Stimulated activated CD8-positive, alpha-beta memory T cell treated with anti-CD3 and anti-CD28 coated beads, Interleukin-7, amount 100 ng/mL, for 48 hours (primary cell): ENCODE measurements at regions not wholly inside any gene's neighbourhood (a gene's known extent, or its start where the extent isn't known, plus 50 kb on each side); places are given as distances from the start of the nearest gene placed in this dataset.

Experiments used
- DNase-seq, 2 donors: peaks; one replicate each; pipeline ENCODE4 v3.0.0-alpha.2; 2020; ENCODE audit warnings: low read depth in 1 of 2; ENCODE audit errors: extremely low read depth in 1 of 2

GRCh38 chr2:75787532-75788132, 76.9 kb upstream of the GCFC2 start:
- no peak for DNase-seq

- no peak for DNase-seq
Observed at GRCh38 chr2:75775311-75775823, 64.7 kb upstream of the GCFC2 start.

- DNase-seq, result no peak
Observed at GRCh38 chr2:75772908-75773630, 62.4 kb upstream of the GCFC2 start.

GRCh38 chr2:75765798-75766197, 55.1 kb upstream of the GCFC2 start:
- DNase-seq, result no peak

- DNase-seq, result no peak
Observed at GRCh38 chr2:75764611-75765010, 53.9 kb upstream of the GCFC2 start.
